ENCODE measurements at regions not wholly inside any gene's neighbourhood (a gene's known extent, or its start where the extent isn't known, plus 50 kb on each side); places are given as distances from the start of the nearest gene placed in this dataset.

- Histone ChIP-seq H3K36me3 (ENCODE audit: control insufficient read depth in 1 of 2, insufficient read depth in 2 of 2, low read length in 2 of 2) (no peaks in the 10 kb centered on the region), H3K9me3 (ENCODE audit: control insufficient read depth in 1 of 2, low read length in 2 of 2) (peaks cover 0 to 3% of the 10 kb centered on the region in 2 donors), H3K27me3 (ENCODE audit: low read depth, low read length) (no peaks in the 10 kb centered on the region), H3K27ac (ENCODE audit: low read length) (no peak overlapping the region), H3K4me1 (ENCODE audit: control insufficient read depth in 1 of 2, insufficient read depth in 2 of 2, low read length in 2 of 2) (peaks cover 0 to 4% of the 10 kb centered on the region in 2 donors), H3K4me3 (ENCODE audit: low read depth in 1 of 2, low read length in 2 of 2) (no peak overlapping the region)
Measured at GRCh38 chr15:98408231-98408630, 240.1 kb upstream of the IGF1R start.

- H3K27ac ChIP-seq (ENCODE audit: low read length), result no peak overlapping the region
- H3K9me3 ChIP-seq (ENCODE audit: control insufficient read depth in 1 of 2, low read length in 2 of 2), result peaks cover 0 to 3% of the 10 kb centered on the region in 2 donors
- no peak overlapping the region for H3K4me3 ChIP-seq (ENCODE audit: low read depth in 1 of 2, low read length in 2 of 2)
- H3K36me3 ChIP-seq (ENCODE audit: control insufficient read depth in 1 of 2, insufficient read depth in 2 of 2, low read length in 2 of 2), result no peaks in the 10 kb centered on the region
- no peaks in the 10 kb centered on the region for H3K27me3 ChIP-seq (ENCODE audit: low read depth, low read length)
- H3K4me1 ChIP-seq (ENCODE audit: control insufficient read depth in 1 of 2, insufficient read depth in 2 of 2, low read length in 2 of 2), result peaks cover 0 to 2% of the 10 kb centered on the region in 2 donors
Measured at GRCh38 chr15:98410328-98410727, 238.0 kb upstream of the IGF1R start.

GRCh38 chr15:98412852-98413251 is 235.5 kb upstream of the IGF1R start:
- peaks cover 0 to 3% of the 10 kb centered on the region in 2 donors for H3K9me3 ChIP-seq (ENCODE audit: control insufficient read depth in 1 of 2, low read length in 2 of 2)
- no peaks in the 10 kb centered on the region for H3K36me3 ChIP-seq (ENCODE audit: control insufficient read depth in 1 of 2, insufficient read depth in 2 of 2, low read length in 2 of 2)
- peaks cover 0 to 14% of the 10 kb centered on the region in 2 donors for H3K4me1 ChIP-seq (ENCODE audit: control insufficient read depth in 1 of 2, insufficient read depth in 2 of 2, low read length in 2 of 2)
- H3K4me3 ChIP-seq (ENCODE audit: low read depth in 1 of 2, low read length in 2 of 2), result no peak overlapping the region
- no peaks in the 10 kb centered on the region for H3K27me3 ChIP-seq (ENCODE audit: low read depth, low read length)
- H3K27ac ChIP-seq (ENCODE audit: low read length), result no peak overlapping the region

- H3K27me3 ChIP-seq (ENCODE audit: low read depth, low read length), result no peaks in the 10 kb centered on the region
- no peak overlapping the region for H3K27ac ChIP-seq (ENCODE audit: low read length)
- no peaks in the 10 kb centered on the region for H3K36me3 ChIP-seq (ENCODE audit: control insufficient read depth in 1 of 2, insufficient read depth in 2 of 2, low read length in 2 of 2)
- H3K9me3 ChIP-seq (ENCODE audit: control insufficient read depth in 1 of 2, low read length in 2 of 2), result peaks cover 0 to 3% of the 10 kb centered on the region in 2 donors
- no peak overlapping the region for H3K4me3 ChIP-seq (ENCODE audit: low read depth in 1 of 2, low read length in 2 of 2)
- H3K4me1 ChIP-seq (ENCODE audit: control insufficient read depth in 1 of 2, insufficient read depth in 2 of 2, low read length in 2 of 2), result peaks cover 0 to 14% of the 10 kb centered on the region in 2 donors
Measured at GRCh38 chr15:98413933-98414546, 234.3 kb upstream of the IGF1R start.

- H3K27me3 ChIP-seq (ENCODE audit: low read depth, low read length), result peaks cover 7% of the 10 kb centered on the region
- H3K36me3 ChIP-seq (ENCODE audit: control insufficient read depth in 1 of 2, insufficient read depth in 2 of 2, low read length in 2 of 2), result no peaks in the 10 kb centered on the region
- H3K27ac ChIP-seq (ENCODE audit: low read length), result no peak overlapping the region
- H3K9me3 ChIP-seq (ENCODE audit: control insufficient read depth in 1 of 2, low read length in 2 of 2), result no peaks in the 10 kb centered on the region
- no peak overlapping the region for H3K4me3 ChIP-seq (ENCODE audit: low read depth in 1 of 2, low read length in 2 of 2)
- peaks cover 0 to 17% of the 10 kb centered on the region in 2 donors for H3K4me1 ChIP-seq (ENCODE audit: control insufficient read depth in 1 of 2, insufficient read depth in 2 of 2, low read length in 2 of 2)
Measured at GRCh38 chr15:98416222-98416855, 232.0 kb upstream of the IGF1R start.

GRCh38 chr15:98417346-98417745 is 231.0 kb upstream of the IGF1R start:
- Histone ChIP-seq H3K4me1 (ENCODE audit: control insufficient read depth in 1 of 2, insufficient read depth in 2 of 2, low read length in 2 of 2) (peaks cover 0 to 27% of the 10 kb centered on the region in 2 donors), H3K9me3 (ENCODE audit: control insufficient read depth in 1 of 2, low read length in 2 of 2) (no peaks in the 10 kb centered on the region), H3K27me3 (ENCODE audit: low read depth, low read length) (peaks cover 14% of the 10 kb centered on the region), H3K4me3 (ENCODE audit: low read depth in 1 of 2, low read length in 2 of 2) (no peak overlapping the region), H3K27ac (ENCODE audit: low read length) (no peak overlapping the region), H3K36me3 (ENCODE audit: control insufficient read depth in 1 of 2, insufficient read depth in 2 of 2, low read length in 2 of 2) (no peaks in the 10 kb centered on the region)

- peaks cover 0 to 27% of the 10 kb centered on the region in 2 donors for H3K4me1 ChIP-seq (ENCODE audit: control insufficient read depth in 1 of 2, insufficient read depth in 2 of 2, low read length in 2 of 2)
Measured at GRCh38 chr15:98418122-98418521, 230.2 kb upstream of the IGF1R start.

GRCh38 chr15:98419173-98419780 is 229.1 kb upstream of the IGF1R start:
- Histone ChIP-seq H3K27ac (ENCODE audit: low read length) (no peak overlapping the region), H3K36me3 (ENCODE audit: control insufficient read depth in 1 of 2, insufficient read depth in 2 of 2, low read length in 2 of 2) (no peaks in the 10 kb centered on the region), H3K9me3 (ENCODE audit: control insufficient read depth in 1 of 2, low read length in 2 of 2) (no peaks in the 10 kb centered on the region), H3K4me1 (ENCODE audit: control insufficient read depth in 1 of 2, insufficient read depth in 2 of 2, low read length in 2 of 2) (peaks cover 0 to 27% of the 10 kb centered on the region in 2 donors), H3K4me3 (ENCODE audit: low read depth in 1 of 2, low read length in 2 of 2) (no peak overlapping the region), H3K27me3 (ENCODE audit: low read depth, low read length) (peaks cover 18% of the 10 kb centered on the region)

More at GRCh38 chr15:98418122-98418521, 230.2 kb upstream of the IGF1R start:
- H3K27ac ChIP-seq (ENCODE audit: low read length), result no peak overlapping the region
- peaks cover 18% of the 10 kb centered on the region for H3K27me3 ChIP-seq (ENCODE audit: low read depth, low read length)
- H3K4me3 ChIP-seq (ENCODE audit: low read depth in 1 of 2, low read length in 2 of 2), result no peak overlapping the region
- no peaks in the 10 kb centered on the region for H3K9me3 ChIP-seq (ENCODE audit: control insufficient read depth in 1 of 2, low read length in 2 of 2)
- H3K36me3 ChIP-seq (ENCODE audit: control insufficient read depth in 1 of 2, insufficient read depth in 2 of 2, low read length in 2 of 2), result no peaks in the 10 kb centered on the region

GRCh38 chr15:98420837-98421236 is 227.5 kb upstream of the IGF1R start:
- peaks cover 0 to 26% of the 10 kb centered on the region in 2 donors for H3K4me1 ChIP-seq (ENCODE audit: control insufficient read depth in 1 of 2, insufficient read depth in 2 of 2, low read length in 2 of 2)
- no peaks in the 10 kb centered on the region for H3K36me3 ChIP-seq (ENCODE audit: control insufficient read depth in 1 of 2, insufficient read depth in 2 of 2, low read length in 2 of 2)
- H3K27ac ChIP-seq (ENCODE audit: low read length), result no peak overlapping the region
- H3K4me3 ChIP-seq (ENCODE audit: low read depth in 1 of 2, low read length in 2 of 2), result peak overlapping the region in 1 of 2 donors; percentile 55
- H3K9me3 ChIP-seq (ENCODE audit: control insufficient read depth in 1 of 2, low read length in 2 of 2), result no peaks in the 10 kb centered on the region
- peaks cover 18% of the 10 kb centered on the region for H3K27me3 ChIP-seq (ENCODE audit: low read depth, low read length)

- Histone ChIP-seq H3K9me3 (ENCODE audit: control insufficient read depth in 1 of 2, low read length in 2 of 2) (no peaks in the 10 kb centered on the region), H3K27ac (ENCODE audit: low read length) (no peak overlapping the region), H3K36me3 (ENCODE audit: control insufficient read depth in 1 of 2, insufficient read depth in 2 of 2, low read length in 2 of 2) (no peaks in the 10 kb centered on the region), H3K4me3 (ENCODE audit: low read depth in 1 of 2, low read length in 2 of 2) (peak overlapping the region in 1 of 2 donors; percentile 55), H3K4me1 (ENCODE audit: control insufficient read depth in 1 of 2, insufficient read depth in 2 of 2, low read length in 2 of 2) (peaks cover 0 to 19% of the 10 kb centered on the region in 2 donors), H3K27me3 (ENCODE audit: low read depth, low read length) (peaks cover 18% of the 10 kb centered on the region)
Measured at GRCh38 chr15:98421419-98422129, 226.8 kb upstream of the IGF1R start.

GRCh38 chr15:98422130-98422478 is 226.2 kb upstream of the IGF1R start:
- peaks cover 18% of the 10 kb centered on the region for H3K27me3 ChIP-seq (ENCODE audit: low read depth, low read length)

More at GRCh38 chr15:98422130-98422478, 226.2 kb upstream of the IGF1R start:
- Histone ChIP-seq H3K9me3 (ENCODE audit: control insufficient read depth in 1 of 2, low read length in 2 of 2) (no peaks in the 10 kb centered on the region), H3K27ac (ENCODE audit: low read length) (no peak overlapping the region), H3K4me1 (ENCODE audit: control insufficient read depth in 1 of 2, insufficient read depth in 2 of 2, low read length in 2 of 2) (peaks cover 0 to 14% of the 10 kb centered on the region in 2 donors), H3K36me3 (ENCODE audit: control insufficient read depth in 1 of 2, insufficient read depth in 2 of 2, low read length in 2 of 2) (no peaks in the 10 kb centered on the region), H3K4me3 (ENCODE audit: low read depth in 1 of 2, low read length in 2 of 2) (no peak overlapping the region)
